Vagina (tissue), 2 donors: ENCODE measurements at regions not wholly inside any gene's neighbourhood (a gene's known extent, or its start where the extent isn't known, plus 50 kb on each side); places are given as distances from the start of the nearest gene placed in this dataset.

Experiments
- CTCF ChIP-seq, 3 experiments: fragments of 450-650 bp in 2 of 3; fragments of 200-600 bp in 1 of 3; sonication (generic) in 1 of 3; IDR thresholded peaks; one replicate each; pipeline ENCODE4 v1.5.1; 2017 to 2019; ENCODE audit warnings: antibody characterized with exemption in 3 of 3, mild to moderate bottlenecking in 2 of 3, moderate library complexity in 2 of 3
- POLR2A ChIP-seq, 2 donors: fragments of 450-650 bp; IDR thresholded peaks; one replicate each; pipeline ENCODE4 v1.6.1; 2017; ENCODE audit warnings: antibody characterized with exemption in 2 of 2, mild to moderate bottlenecking in 2 of 2, moderate library complexity in 2 of 2

- TF ChIP-seq POLR2A (IDR thresholded peaks at IDR 0.05) (no peak), CTCF (IDR thresholded peaks at IDR 0.05) (no peak)
Observed at GRCh38 chr2:136219963-136220362, 102.0 kb upstream of the CXCR4 start.
